CD4-positive, alpha-beta T cell (primary cell): ENCODE measurements at regions not wholly inside any gene's neighbourhood (a gene's known extent, or its start where the extent isn't known, plus 50 kb on each side); places are given as distances from the start of the nearest gene placed in this dataset.

Experiments
- ATAC-seq: fragments of 200-7000 bp; cut with Tn5 transposase; one replicate; pipeline ENCODE4 v1.10.0; 2022; ENCODE audit warnings: mild to moderate bottlenecking; ENCODE audit not compliant: poor library complexity
- CTCF ChIA-PET: fragments of 350-600 bp; sonication (Branson Sonifier 250); formaldehyde crosslinking; loops from one replicate; lab custom pipeline; 2021; ENCODE audit warnings: antibody characterized with exemption, inconsistent platforms; lab: Charles Lee
- POLR2A ChIA-PET: fragments of 350-600 bp; sonication (Branson Sonifier 250); formaldehyde crosslinking; loops from one replicate; lab custom pipeline; 2021; ENCODE audit warnings: antibody characterized with exemption, inconsistent platforms; lab: Charles Lee
- DNase-seq, 14 experiments: peaks; one replicate each; pipeline ENCODE4 v3.0.0-alpha.2; 2013 to 2020; ENCODE audit warnings: mixed read lengths in 2 of 14
- H3K27ac ChIP-seq, 2 donors: one replicate each; pipeline versions ENCODE4 v1.5.1 to v1.7.0; 2013; ENCODE audit warnings: low read length in 2 of 2, low read depth in 1 of 2, mild to moderate bottlenecking in 1 of 2
- H3K27me3 ChIP-seq, 2 experiments: 1 replicate in 1 of 2; 2 replicates in 1 of 2; pipeline versions ENCODE4 v1.6.1 to v1.7.0; 2013; ENCODE audit warnings: low read length in 2 of 2, control low read depth in 1 of 2, mild to moderate bottlenecking in 1 of 2, moderate library complexity in 1 of 2; ENCODE audit not compliant: insufficient read depth in 2 of 2, control insufficient read depth in 1 of 2
- H3K36me3 ChIP-seq: one replicate; pipeline ENCODE4 v1.6.1; 2013; ENCODE audit warnings: low read length, control low read depth; ENCODE audit not compliant: insufficient read depth
- H3K4me1 ChIP-seq: one replicate; pipeline ENCODE4 v1.6.1; 2013; ENCODE audit warnings: low read length, control low read depth; ENCODE audit not compliant: insufficient read depth
- H3K4me3 ChIP-seq: one replicate; pipeline ENCODE4 v1.5.1; 2013; ENCODE audit warnings: mild to moderate bottlenecking, low read length, moderate library complexity
- H3K9me3 ChIP-seq, 2 experiments: 1 replicate in 1 of 2; 2 replicates in 1 of 2; pipeline versions ENCODE4 v1.6.1 to v1.7.0; 2013; ENCODE audit warnings: low read length in 2 of 2, mild to moderate bottlenecking in 2 of 2, control low read depth in 1 of 2, moderate library complexity in 1 of 2; ENCODE audit not compliant: control insufficient read depth in 1 of 2, insufficient read depth in 1 of 2
- H3K27ac Mint-ChIP-seq: one replicate; pipeline ENCODE4 v1.8.0; 2020; ENCODE audit warnings: mixed read lengths
- H3K27me3 Mint-ChIP-seq: one replicate; pipeline ENCODE4 v1.8.0; 2021; ENCODE audit warnings: mixed read lengths
- H3K36me3 Mint-ChIP-seq: one replicate; pipeline ENCODE4 v1.8.0; 2021; ENCODE audit warnings: low read depth, mixed read lengths
- H3K4me1 Mint-ChIP-seq: one replicate; pipeline ENCODE4 v1.8.0; 2021; ENCODE audit warnings: low read depth, mixed read lengths
- H3K4me3 Mint-ChIP-seq: one replicate; pipeline ENCODE4 v1.8.0; 2020; ENCODE audit warnings: mild to moderate bottlenecking, mixed read lengths
- H3K9me3 Mint-ChIP-seq: one replicate; pipeline ENCODE4 v1.8.0; 2020; ENCODE audit warnings: mixed read lengths
- intact Hi-C, 2 experiments: fragments of 100-400 bp; cut with DNase I in 1 of 2; cut with micrococcal nuclease in 1 of 2; formaldehyde crosslinking; loops; one replicate each; pipeline versions ENCODE4 v1.15.1 to v1.9.0; 2023 to 2025; cut with DNase I, micrococcal nuclease
- TF ChIP-seq, protein P1 (sequence below): fragments of 200-600 bp; IDR thresholded peaks from one replicate; pipeline ENCODE4 v1.8.0; 2022; ENCODE audit warnings: antibody characterized with exemption, mild to moderate bottlenecking

DNA sequence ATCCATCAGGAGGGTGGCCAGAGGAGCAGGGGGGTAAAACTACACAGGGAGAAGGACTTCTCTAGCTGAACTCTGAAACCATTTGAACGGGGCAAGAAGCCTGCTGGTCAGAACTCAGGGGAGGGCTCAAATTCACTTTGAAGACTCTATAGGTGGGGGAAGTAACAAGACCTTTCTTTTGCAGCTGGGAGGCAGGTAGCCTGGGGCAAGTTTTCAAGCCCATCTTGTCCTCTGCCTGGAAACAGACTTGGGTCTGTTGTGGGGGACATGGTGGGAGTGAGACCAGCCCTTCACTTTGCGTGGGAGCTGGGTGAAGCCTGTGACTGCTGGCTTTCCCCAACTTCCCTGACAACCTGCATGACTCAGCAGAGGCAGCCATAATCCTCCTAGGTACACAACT lies 312.3 kb downstream of the SPRY1 start:
- H3K27me3 Mint-ChIP-seq, result peaks cover 11% of the 10 kb centered on the region
- Histone ChIP-seq H3K9me3 (peaks cover 0 to 10% of the 10 kb centered on the region in 2 experiments), H3K36me3 (no peaks in the 10 kb centered on the region), H3K27me3 (peaks cover 3 to 4% of the 10 kb centered on the region in 2 experiments), H3K27ac (no peak overlapping the region), H3K4me1 (no peaks in the 10 kb centered on the region), H3K4me3 (no peak overlapping the region)
- no peaks in the 10 kb centered on the region for H3K36me3 Mint-ChIP-seq
- TF ChIP-seq, protein P1, sequence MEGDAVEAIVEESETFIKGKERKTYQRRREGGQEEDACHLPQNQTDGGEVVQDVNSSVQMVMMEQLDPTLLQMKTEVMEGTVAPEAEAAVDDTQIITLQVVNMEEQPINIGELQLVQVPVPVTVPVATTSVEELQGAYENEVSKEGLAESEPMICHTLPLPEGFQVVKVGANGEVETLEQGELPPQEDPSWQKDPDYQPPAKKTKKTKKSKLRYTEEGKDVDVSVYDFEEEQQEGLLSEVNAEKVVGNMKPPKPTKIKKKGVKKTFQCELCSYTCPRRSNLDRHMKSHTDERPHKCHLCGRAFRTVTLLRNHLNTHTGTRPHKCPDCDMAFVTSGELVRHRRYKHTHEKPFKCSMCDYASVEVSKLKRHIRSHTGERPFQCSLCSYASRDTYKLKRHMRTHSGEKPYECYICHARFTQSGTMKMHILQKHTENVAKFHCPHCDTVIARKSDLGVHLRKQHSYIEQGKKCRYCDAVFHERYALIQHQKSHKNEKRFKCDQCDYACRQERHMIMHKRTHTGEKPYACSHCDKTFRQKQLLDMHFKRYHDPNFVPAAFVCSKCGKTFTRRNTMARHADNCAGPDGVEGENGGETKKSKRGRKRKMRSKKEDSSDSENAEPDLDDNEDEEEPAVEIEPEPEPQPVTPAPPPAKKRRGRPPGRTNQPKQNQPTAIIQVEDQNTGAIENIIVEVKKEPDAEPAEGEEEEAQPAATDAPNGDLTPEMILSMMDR, result no peak
- intact Hi-C loops, result no loop called here
- H3K27ac Mint-ChIP-seq, result no peak overlapping the region
- ChIA-PET POLR2A (no interaction called here), CTCF (no interaction called here)
- H3K4me3 Mint-ChIP-seq, result no peak overlapping the region
- peaks cover 5% of the 10 kb centered on the region for H3K9me3 Mint-ChIP-seq
- no peaks in the 10 kb centered on the region for H3K4me1 Mint-ChIP-seq
- ATAC-seq (no peak), DNase-seq (no peak)

DNA sequence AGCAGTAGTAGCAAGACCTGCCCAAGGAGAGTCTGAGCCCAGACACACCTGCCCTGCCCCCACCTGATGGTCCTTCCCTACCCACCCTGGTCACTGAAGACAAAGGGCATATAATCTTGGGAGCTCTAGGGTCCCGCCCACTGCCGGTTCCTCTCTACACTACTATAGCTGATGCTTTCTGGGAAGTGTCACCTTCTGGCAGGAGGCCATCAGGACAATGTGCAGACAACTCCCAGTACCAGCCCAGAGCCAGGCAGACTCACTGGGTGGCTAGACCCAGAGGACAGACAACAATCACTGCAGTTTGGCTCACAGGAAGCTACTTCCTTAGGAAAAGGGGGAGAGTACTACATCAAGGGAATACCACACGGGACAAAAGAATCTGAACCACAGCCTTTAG lies 312.7 kb downstream of the SPRY1 start:
- no peaks in the 10 kb centered on the region for H3K4me1 ChIP-seq
- H3K36me3 ChIP-seq, result no peaks in the 10 kb centered on the region
- intact Hi-C loops, result no loop called here
- no peak for DNase-seq
- H3K27me3 Mint-ChIP-seq, result peaks cover 11% of the 10 kb centered on the region
- TF ChIP-seq, protein P1, result no peak
- H3K27ac Mint-ChIP-seq, result no peak overlapping the region
- ChIA-PET POLR2A (no interaction called here), CTCF (no interaction called here)
- H3K27me3 ChIP-seq, result peaks cover 3 to 4% of the 10 kb centered on the region in 2 experiments
- H3K4me3 ChIP-seq, result no peak overlapping the region
- H3K9me3 Mint-ChIP-seq, result peaks cover 5% of the 10 kb centered on the region
- peaks cover 0 to 10% of the 10 kb centered on the region in 2 experiments for H3K9me3 ChIP-seq
- H3K4me1 Mint-ChIP-seq, result no peaks in the 10 kb centered on the region
- no peak overlapping the region for H3K27ac ChIP-seq
- no peak overlapping the region for H3K4me3 Mint-ChIP-seq
- no peaks in the 10 kb centered on the region for H3K36me3 Mint-ChIP-seq
- ATAC-seq, result no peak

DNA sequence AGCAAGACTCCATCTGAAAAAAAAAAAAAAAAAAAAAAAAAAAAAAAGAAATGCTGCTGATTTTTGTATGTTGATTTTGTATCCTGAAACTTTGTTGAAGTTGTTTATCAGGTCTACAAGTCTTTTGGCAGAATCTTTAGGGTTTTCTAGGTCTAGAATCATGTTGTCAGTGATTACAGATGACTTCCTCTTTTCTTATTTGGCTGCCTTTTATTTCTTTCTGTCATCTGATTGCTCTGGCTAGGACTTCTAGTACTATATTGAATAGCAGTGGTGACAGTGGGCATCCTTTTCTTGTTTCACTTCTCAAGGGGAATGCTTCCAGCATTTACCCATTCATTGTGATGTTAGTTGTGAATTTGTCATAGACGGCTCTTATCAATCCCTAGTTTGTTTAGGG lies 334.4 kb downstream of the SPRY1 start:
- H3K27ac ChIP-seq, result no peak overlapping the region
- H3K36me3 Mint-ChIP-seq, result no peaks in the 10 kb centered on the region
- no peak overlapping the region for H3K27ac Mint-ChIP-seq
- DNase-seq (no peak), ATAC-seq (no peak)
- ChIA-PET POLR2A (no interaction called here), CTCF (no interaction called here)
- H3K4me1 ChIP-seq, result no peaks in the 10 kb centered on the region
- H3K36me3 ChIP-seq, result no peaks in the 10 kb centered on the region
- no peaks in the 10 kb centered on the region for H3K27me3 Mint-ChIP-seq
- TF ChIP-seq, protein P1, result no peak
- H3K27me3 ChIP-seq, result no peaks in the 10 kb centered on the region
- no peak overlapping the region for H3K4me3 ChIP-seq
- no peaks in the 10 kb centered on the region for H3K9me3 ChIP-seq
- intact Hi-C loops, result no loop called here
- H3K4me1 Mint-ChIP-seq, result no peaks in the 10 kb centered on the region
- H3K4me3 Mint-ChIP-seq, result no peak overlapping the region
- peaks cover 8% of the 10 kb centered on the region for H3K9me3 Mint-ChIP-seq
